GM21825 (cell line): ENCODE measurements at regions not wholly inside any gene's neighbourhood (a gene's known extent, or its start where the extent isn't known, plus 50 kb on each side); places are given as distances from the start of the nearest gene placed in this dataset.
"Not testable (repeated sequence)": the region's sequence is repeated elsewhere in the genome, so short reads cannot be mapped to it uniquely, and the experiment has no call there.

Experiments
- ATAC-seq: cut with Tn5 transposase; IDR thresholded peaks from one replicate; pipeline ENCODE4 v1.9.1; 2021; ENCODE audit warnings: mild to moderate bottlenecking, moderate library complexity; ENCODE audit not compliant: unreplicated experiment

DNA sequence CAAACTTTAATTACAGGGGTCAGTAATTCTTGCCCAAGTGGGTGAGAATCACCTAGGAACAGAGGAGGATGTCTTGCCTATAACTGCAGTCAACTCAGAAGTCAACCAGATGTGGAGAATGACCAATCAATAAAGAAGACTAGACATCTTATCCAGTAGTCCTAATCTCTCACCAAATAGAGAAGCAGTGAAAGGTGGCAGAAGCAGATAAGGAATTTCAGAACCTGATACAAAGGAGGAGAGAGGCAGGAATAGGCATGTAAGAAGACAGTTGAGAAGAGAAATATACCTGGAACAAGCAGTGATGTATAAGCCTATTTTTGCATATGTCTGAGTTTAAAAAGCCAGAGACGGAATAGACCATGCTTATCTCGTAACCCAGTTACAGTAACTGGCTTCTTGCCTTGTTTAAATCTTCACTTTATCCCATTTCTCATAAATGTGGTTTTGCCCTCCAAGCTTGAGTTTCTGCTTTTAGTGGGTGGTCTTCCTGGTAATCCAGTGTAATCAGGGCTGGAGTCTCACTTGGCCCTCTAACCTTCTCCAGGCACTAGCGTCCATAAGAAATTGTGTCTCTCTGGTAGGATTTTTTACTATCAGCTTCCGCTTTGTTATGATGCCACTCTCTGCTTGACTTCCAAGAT, 401.0 kb downstream of the SUCLG1 start:
- no peak for ATAC-seq

DNA sequence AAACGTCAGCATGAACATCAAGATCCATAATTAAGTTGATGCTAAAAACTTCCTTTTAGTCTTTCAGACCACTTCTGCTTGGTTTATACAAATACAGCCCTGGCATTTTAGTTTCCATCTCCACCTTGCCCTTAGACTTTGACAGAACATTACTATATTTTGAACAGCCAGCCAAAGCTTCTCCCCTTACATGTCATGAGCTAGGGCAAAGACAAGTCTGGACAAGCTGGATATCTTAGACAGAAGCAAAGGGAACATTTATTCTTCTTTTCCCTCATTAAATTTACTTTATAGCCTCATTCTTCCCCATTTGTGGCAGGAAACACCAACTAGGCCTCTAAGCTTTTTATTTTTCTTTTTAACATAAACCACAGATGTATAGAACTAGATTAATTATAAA, 403.3 kb downstream of the SUCLG1 start:
- no peak for ATAC-seq

DNA sequence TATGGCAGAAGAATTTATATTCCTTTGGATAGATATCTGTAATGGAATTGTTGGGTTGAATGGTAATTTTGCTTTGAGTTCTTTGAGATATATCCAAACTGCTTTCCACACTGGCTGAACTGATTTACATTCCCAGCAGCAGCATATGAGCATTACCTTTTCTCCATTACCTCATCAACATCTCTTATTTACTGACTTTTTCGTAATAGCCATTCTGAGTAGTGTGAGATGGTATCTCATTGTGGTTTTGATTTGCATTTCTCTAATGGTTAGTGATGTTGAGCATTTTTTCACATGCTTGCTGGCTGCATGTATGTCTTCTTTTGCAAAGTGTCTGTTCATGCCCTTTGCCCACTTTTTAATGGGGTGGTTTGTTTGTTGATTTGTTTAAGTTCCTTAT, 404.5 kb downstream of the SUCLG1 start:
- ATAC-seq = not testable (repeated sequence)

DNA sequence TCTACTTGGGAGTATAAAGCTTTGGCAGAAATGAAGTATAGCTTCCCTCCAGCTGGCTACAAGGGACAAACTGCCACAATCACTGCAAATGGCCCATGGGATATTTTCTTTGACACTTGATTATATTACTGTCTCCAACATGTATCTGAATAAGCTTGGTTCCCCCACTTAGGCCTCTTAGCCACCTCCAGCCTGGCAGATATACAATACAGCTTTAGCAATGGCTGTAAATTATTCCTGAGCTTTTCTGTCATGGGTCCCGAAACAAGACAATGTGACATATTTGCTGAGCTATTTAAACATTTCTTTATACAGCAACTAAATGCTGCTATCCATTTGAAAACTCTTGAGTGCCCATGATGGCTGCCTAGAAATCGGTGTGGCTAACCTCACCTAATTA, 406.2 kb downstream of the SUCLG1 start:
- no peak for ATAC-seq

DNA sequence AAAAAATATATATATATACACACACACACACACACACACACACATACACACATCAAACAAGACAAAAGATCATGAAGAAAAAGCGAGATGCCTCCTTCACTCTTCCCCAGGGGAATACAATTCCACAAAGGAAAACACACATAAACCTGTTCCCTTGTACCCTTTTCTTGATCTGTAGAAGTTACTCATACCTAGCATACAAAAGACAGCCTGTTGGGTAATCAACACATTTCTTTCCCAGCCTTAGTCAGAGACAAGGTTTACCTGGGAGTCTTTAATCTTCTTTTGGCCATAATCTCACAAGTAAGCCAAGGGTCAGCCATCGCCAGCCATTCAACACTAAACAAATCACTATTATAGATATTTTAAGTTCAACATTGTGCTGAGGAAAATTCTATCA, 407.0 kb downstream of the SUCLG1 start:
- no peak for ATAC-seq

DNA sequence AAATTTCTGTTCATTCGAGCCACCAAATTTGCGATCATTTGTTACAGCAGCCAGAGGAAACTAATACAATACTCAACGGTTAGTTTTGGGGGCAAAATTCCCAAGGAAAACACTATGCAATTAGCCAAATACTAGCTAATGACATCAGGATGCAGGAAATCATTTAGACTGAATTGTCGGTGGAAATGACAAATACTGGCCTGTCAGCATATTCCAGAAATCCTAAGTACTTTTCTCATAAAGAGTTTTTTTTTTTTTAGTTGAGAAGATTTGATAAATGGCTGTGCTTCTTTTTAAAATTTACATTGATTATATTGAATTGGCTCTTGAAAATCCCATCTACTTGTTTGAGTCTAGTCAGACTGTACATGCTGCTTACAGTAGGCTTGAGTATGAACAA, 410.1 kb downstream of the SUCLG1 start:
- no peak for ATAC-seq

DNA sequence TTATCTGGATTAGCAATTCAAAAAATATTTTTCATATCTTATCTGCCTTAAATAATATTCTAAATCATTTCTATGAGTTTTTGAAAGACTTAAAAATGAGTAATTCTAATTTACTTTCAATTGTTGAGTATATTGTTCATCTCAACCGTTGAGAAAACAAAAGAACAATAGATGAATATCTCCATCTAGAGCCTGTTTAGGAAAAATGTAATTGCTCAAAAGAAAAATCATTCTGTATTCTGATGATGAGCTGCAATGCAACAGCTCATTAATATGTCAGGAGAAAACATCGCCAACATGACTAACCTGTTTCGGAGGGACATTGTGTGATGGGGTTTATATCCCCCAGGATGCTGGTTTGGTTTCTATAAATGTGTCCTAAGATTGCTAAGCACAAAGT, 417.6 kb downstream of the SUCLG1 start:
- no peak for ATAC-seq

DNA sequence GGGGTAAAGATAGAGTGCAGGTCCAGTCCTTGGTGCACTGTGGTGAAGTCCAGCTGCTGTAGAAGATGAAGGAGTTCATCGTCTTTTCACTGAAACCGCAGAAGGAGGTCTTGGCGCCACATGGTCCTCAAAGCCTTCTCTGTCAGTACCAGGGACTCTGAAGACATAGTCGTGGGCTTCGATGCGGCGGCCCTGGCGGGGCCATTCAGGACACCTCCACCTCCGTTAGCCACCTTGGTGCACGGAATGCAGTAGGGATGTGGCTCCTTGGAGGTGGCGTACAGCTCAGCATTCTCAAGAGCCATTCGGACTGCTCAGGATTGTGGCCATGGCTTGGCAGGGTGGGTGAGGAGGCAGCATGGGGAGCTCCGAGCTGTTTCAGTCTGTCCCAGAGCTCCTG, 418.8 kb downstream of the SUCLG1 start:
- no peak for ATAC-seq

DNA sequence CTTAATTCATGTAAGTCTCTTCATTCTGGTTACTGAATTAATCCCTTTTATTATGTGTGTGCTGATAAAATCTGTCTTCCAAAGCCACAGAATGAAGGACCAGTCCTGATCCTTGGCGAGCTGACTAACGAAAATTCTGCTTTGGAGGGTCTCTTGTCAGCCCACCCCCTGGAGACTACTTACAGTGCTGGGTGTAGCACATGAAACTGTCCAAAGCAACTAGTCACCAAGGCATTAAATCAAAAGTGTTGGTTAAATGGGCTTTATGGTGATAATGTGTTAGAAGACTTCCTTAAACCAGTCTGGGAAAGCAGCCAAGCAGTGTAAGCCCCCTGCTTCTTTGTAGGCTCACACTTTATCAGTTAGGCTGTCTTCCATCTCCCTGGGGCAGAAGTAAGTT, 420.2 kb downstream of the SUCLG1 start:
- no peak for ATAC-seq

DNA sequence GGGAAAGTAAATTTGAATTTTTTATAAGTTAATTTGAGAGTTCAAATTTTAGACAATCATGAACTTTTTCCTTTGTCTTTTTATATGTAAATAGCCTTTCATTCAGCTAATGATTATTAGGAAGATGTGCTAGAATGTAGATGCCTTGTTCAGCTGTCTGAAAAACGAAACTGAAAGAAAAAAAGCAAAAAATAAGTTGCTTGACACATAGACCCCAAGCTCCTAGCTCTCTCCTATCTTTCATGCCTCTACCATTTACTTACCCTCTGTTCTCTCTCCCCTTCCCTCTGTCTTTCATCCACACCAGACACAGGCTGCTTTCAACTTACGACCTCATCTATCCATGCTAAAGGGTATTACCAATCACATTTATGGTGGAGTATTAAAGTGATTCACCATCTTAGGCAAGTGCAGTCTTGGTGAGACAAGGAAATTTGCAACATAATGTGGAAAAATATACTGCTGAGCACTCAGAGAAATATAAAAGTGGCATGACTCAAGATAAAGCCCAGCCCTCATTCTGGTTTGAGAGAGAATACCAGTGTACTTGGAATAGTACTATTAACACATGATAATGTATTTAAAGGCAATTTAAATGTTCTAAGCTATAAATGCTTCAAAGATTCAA, 425.6 kb downstream of the SUCLG1 start:
- ATAC-seq = no peak

DNA sequence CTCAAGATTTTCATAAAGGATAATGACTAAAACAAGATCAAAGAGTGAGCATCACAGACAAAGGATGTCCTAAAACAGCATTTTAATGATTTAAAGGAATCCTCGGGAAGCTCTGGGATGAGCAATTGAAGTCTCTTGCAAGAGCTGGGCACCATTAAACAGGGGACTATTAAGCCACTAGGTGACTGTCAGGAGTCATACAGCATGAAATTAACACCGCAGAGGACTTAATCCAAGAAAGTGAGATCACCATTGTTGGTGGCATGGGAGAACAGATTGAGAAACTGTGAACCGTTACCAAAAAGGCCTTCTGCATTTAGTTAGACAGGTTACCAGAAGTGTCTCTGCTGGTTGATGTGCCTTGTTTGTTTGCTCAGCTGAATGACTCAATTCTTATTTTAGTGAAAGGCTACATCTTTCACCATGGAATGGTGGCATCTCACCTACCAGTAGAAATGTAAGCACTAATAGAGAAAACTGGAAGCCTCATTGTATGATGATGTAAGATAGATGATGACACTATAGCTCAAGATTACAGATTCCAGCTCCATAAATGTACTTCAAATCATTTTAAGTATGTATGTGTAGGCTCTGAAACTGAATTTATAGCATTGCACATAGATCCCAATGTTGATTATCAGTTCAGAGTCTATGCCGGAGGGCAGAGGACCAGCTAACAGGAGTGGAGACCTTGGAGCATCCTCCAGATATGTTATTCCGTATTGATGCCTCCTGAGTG, 427.6 kb downstream of the SUCLG1 start:
- no peak for ATAC-seq

DNA sequence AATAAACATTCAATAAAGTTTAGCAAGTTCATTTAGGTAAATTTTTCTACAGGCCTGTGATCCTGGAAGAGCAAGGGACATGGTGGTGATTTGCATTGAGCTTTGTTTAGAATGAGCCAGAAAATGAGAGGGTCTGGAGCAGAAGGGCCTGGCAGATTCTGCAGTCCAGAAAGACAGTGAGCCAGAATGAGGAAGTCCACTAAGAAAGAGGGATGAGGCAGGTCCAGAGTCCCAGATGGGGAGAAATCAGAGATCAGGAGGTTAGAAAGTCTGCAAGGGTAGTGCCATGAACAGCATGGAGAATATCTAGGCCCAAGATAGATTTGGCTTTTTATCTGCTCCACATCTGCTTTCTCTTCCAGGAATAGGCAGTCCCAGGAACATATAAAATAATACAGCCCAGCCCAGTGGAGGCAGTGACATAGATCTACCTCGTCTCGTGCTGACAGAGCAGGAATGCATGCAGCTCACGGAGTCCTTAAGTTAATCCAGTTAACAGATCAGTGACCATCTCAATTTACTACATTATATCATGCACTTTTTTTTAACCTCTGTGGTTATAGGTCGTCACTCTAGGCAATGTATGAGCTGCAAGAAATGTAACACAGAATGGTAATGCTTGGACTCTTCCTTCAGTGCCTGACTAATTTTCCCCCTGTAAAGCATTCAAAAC, 429.0 kb downstream of the SUCLG1 start:
- ATAC-seq = no peak

DNA sequence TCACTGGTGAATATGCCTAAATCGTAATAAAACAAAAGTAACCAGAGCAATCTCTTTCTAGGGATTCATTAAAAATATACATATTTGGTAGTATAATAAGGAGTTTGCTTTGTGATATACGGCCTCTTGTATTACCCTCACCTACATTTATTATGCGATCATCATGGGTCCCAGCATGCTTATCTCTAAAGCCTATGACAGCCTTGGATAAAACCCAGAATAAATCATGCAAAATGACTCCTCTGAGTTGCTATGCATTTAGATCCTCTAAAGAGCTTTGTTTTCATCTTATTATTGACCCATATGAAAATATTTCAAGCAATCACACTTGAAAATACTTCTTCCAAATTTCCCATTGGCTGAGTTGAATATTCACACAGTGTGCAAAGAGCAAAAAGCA, 432.3 kb downstream of the SUCLG1 start:
- no peak for ATAC-seq

DNA sequence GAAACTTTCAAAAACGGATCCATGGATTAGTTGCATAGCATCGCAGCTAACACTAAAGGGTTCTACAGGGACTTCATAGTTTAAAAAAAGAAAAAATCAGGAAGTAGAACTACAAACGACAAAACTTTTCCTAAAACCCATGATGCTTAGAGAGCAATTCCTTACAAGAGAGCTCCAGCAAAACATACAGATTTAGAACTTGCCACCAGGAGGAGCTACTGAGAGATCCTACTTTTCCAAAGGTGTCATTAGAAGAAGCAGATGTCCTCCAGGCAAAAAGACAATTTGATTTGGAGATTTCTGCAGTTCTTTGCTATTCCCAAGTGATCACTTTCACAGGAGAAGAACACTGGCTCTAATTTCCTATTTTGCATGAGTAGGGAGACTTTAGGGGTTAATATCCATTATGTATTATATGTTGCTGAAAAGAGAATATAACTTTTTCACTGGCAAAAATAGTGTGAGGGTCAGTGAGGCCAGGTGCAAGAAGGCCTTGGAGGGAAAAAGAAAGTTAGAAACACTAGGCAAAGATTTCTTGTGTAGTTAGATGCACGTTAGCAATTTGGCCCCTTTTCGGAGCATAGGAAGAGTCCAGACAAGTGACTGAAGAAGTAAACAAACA, 436.2 kb downstream of the SUCLG1 start:
- no peak for ATAC-seq

DNA sequence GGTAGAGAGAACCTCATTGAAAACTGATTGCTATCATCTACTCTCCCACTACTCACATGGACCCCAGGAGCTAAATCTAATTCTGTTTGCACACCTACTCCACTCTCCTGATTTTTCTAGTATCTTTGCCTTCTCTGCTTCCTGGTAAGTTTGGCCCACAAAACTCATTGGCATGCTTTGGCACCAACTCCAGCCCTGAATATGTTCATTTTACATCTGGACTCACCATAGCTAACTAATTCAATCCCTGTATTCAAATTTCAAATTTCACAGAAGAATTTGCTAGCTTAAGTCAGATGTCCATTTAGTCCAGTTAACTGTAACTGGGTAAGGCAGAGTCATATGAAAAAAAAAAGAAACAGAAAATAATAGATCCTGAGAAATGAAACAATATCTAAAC, 442.1 kb downstream of the SUCLG1 start:
- ATAC-seq = no peak

DNA sequence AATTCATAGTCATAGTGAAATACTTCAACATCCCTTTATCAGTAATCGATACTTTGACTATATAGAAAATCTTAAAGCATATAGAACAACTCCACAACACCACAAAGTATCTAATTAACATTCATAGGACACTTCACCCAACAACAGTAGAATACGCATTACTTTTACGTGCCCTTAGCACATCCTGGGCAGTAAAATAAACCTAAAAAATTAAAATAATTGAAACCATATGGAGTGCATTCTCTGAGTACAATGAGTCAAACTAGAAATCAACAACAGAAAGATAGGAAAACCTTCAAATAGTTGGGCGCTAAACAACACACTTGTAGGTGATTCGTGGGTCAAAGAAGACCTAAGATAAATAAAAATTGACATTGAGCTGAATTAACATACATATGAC, 442.9 kb downstream of the SUCLG1 start:
- ATAC-seq = no peak

DNA sequence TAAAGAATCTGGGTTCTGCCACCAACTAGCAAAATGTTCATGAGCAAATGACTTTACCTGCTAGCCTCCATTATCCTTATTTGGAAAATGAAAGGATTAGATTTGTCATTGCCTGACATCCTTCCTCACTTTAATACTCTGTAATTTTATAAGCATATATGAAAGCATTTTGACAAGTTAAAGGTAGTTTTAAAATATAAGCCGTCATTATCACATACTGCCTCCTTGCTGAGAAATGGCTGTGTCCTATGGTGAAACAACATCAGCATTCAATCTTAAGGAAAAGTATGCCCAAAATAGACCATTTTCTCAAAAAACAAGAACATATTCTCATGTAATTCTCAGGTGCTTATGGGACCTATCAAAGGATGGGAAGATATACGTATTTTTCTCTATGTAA, 461.2 kb downstream of the SUCLG1 start:
- no peak for ATAC-seq

DNA sequence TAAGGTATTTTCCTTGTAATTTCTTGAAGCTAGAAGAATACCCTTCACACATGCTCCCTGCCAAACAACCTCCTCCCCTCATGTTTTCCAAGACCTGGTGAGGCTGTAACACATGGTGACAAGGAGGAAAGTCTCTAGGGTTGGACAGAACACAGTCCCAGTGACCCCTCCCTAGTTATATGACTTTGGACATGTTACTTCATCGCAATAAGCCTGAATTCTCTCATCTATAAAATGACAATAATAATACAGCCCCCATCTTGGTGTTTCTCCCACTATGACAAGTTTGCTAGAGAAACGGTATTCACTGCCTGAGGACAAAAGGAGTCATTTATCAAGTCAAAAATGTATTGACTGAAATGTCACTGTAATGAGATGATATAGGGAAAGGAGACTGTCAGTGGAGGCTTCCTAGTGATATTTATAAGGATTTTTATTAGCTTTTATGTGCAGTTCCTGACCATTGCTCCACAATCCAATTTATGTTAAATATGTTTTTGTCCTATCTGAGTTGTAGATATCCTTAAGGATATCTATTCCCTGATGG, 464.4 kb downstream of the SUCLG1 start:
- ATAC-seq = no peak

DNA sequence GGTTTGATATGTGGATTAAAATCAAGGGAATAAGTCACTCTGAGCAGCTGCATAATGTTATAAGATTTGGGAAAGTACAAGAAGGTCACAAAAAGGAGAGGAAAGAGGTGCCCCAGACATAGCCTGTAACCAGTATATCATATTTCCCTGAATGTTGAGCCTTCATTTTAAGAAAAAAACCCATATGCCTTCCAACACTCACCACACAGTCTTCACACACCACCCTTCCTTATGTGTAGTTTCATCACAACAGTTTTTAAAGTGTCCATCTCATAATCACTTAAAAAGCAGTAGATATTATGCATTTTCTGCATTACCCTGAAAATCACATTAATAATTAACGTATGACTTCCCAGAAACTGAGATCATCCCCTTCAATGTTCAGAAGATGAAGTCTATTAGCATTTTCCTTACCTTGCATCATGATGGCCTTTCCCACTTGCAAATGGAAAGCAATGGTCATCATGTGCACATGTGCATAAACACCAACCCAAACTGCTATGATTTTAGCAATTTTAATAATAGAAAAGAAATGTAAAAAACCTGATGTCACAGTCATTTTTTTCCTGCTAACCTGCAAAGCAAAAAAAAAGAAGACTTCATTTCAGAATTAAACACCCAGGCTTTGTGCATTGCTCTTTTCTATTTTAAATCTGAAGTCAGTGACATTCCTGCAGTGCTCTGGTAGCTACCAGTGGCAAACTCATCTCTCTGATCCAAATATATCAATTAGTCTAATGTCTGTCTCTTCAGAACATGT, 465.0 kb downstream of the SUCLG1 start:
- no peak for ATAC-seq

DNA sequence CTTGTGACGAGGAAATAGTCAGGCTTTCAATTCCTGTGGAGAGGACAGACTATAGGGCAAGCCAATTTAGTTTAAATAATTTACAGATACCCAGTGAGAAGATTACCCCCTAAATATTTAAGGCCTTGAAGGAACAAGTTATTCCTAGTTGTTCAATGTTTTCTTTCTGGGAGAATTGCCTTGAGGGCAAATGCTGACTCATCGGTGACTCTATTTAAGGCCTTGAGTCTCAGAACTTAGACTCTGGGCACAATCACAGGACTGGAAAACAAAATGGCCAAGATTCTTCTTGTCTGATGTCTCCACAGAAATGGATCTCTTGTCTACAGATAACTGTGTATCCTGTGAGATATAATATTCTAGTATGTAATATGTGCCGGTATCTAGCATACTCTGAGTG, 467.1 kb downstream of the SUCLG1 start:
- no peak for ATAC-seq
